CD4-positive, alpha-beta T cell (primary cell): ENCODE measurements at regions not wholly inside any gene's neighbourhood (a gene's known extent, or its start where the extent isn't known, plus 50 kb on each side); places are given as distances from the start of the nearest gene placed in this dataset.
"Not testable (repeated sequence)": the region's sequence is repeated elsewhere in the genome, so short reads cannot be mapped to it uniquely, and the experiment has no call there.

Source experiments
- ATAC-seq: fragments of 200-7000 bp; cut with Tn5 transposase; one replicate; pipeline ENCODE4 v1.10.0; 2022; ENCODE audit warnings: mild to moderate bottlenecking; ENCODE audit not compliant: poor library complexity
- CTCF ChIA-PET: fragments of 350-600 bp; sonication (Branson Sonifier 250); formaldehyde crosslinking; loops from one replicate; lab custom pipeline; 2021; ENCODE audit warnings: antibody characterized with exemption, inconsistent platforms; lab: Charles Lee
- POLR2A ChIA-PET: fragments of 350-600 bp; sonication (Branson Sonifier 250); formaldehyde crosslinking; loops from one replicate; lab custom pipeline; 2021; ENCODE audit warnings: antibody characterized with exemption, inconsistent platforms; lab: Charles Lee
- DNase-seq, 14 experiments: peaks; one replicate each; pipeline ENCODE4 v3.0.0-alpha.2; 2013 to 2020; ENCODE audit warnings: mixed read lengths in 2 of 14
- H3K27ac ChIP-seq, 2 donors: one replicate each; pipeline versions ENCODE4 v1.5.1 to v1.7.0; 2013; ENCODE audit warnings: low read length in 2 of 2, low read depth in 1 of 2, mild to moderate bottlenecking in 1 of 2
- H3K27me3 ChIP-seq, 2 experiments: 1 replicate in 1 of 2; 2 replicates in 1 of 2; pipeline versions ENCODE4 v1.6.1 to v1.7.0; 2013; ENCODE audit warnings: low read length in 2 of 2, control low read depth in 1 of 2, mild to moderate bottlenecking in 1 of 2, moderate library complexity in 1 of 2; ENCODE audit not compliant: insufficient read depth in 2 of 2, control insufficient read depth in 1 of 2
- H3K36me3 ChIP-seq: one replicate; pipeline ENCODE4 v1.6.1; 2013; ENCODE audit warnings: low read length, control low read depth; ENCODE audit not compliant: insufficient read depth
- H3K4me1 ChIP-seq: one replicate; pipeline ENCODE4 v1.6.1; 2013; ENCODE audit warnings: low read length, control low read depth; ENCODE audit not compliant: insufficient read depth
- H3K4me3 ChIP-seq: one replicate; pipeline ENCODE4 v1.5.1; 2013; ENCODE audit warnings: mild to moderate bottlenecking, low read length, moderate library complexity
- H3K9me3 ChIP-seq, 2 experiments: 1 replicate in 1 of 2; 2 replicates in 1 of 2; pipeline versions ENCODE4 v1.6.1 to v1.7.0; 2013; ENCODE audit warnings: low read length in 2 of 2, mild to moderate bottlenecking in 2 of 2, control low read depth in 1 of 2, moderate library complexity in 1 of 2; ENCODE audit not compliant: control insufficient read depth in 1 of 2, insufficient read depth in 1 of 2
- H3K27ac Mint-ChIP-seq: one replicate; pipeline ENCODE4 v1.8.0; 2020; ENCODE audit warnings: mixed read lengths
- H3K27me3 Mint-ChIP-seq: one replicate; pipeline ENCODE4 v1.8.0; 2021; ENCODE audit warnings: mixed read lengths
- H3K36me3 Mint-ChIP-seq: one replicate; pipeline ENCODE4 v1.8.0; 2021; ENCODE audit warnings: low read depth, mixed read lengths
- H3K4me1 Mint-ChIP-seq: one replicate; pipeline ENCODE4 v1.8.0; 2021; ENCODE audit warnings: low read depth, mixed read lengths
- H3K4me3 Mint-ChIP-seq: one replicate; pipeline ENCODE4 v1.8.0; 2020; ENCODE audit warnings: mild to moderate bottlenecking, mixed read lengths
- H3K9me3 Mint-ChIP-seq: one replicate; pipeline ENCODE4 v1.8.0; 2020; ENCODE audit warnings: mixed read lengths
- intact Hi-C, 2 experiments: fragments of 100-400 bp; cut with DNase I in 1 of 2; cut with micrococcal nuclease in 1 of 2; formaldehyde crosslinking; loops; one replicate each; pipeline versions ENCODE4 v1.15.1 to v1.9.0; 2023 to 2025; cut with DNase I, micrococcal nuclease
- TF ChIP-seq, protein P1 (sequence below): fragments of 200-600 bp; IDR thresholded peaks from one replicate; pipeline ENCODE4 v1.8.0; 2022; ENCODE audit warnings: antibody characterized with exemption, mild to moderate bottlenecking

DNA sequence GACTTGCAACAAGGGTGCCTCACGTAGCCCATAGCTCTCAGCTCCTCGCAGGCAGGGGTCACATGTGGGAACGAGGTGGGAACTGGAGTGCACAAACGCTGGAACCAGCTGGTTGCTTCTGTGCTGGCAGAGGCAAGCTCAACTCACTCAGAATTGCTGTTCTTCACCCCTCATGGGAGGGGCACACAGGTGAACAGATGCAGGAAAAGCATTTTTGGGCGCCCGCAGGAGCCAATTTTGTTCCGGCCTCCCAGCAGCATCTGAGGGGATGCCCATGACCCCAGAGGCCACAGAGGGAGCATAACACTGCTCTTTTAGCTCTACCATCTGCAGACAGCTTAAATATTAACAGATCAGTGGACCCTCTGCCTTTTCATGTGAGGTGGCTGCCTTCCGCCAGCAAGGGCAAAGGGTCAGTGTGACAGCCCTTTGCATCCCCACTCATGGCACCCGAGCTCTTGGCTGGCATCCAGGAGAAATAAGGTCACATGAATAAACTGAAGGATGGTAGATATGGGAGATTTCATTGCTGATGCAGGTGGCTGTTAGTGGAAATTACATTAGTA lies 196.2 kb downstream of the SLCO4C1 start:
- intact Hi-C loops = no loop called here
- H3K9me3 Mint-ChIP-seq = peaks cover 9% of the 10 kb centered on the region
- H3K27ac Mint-ChIP-seq = no peak overlapping the region

GRCh38 chr5:102099083-102099482 lies 197.0 kb downstream of the SLCO4C1 start:
- CTCF ChIA-PET, H3K4me1 Mint-ChIP-seq, H3K27ac ChIP-seq, H3K27me3 Mint-ChIP-seq, H3K27me3 ChIP-seq, DNase-seq, H3K4me3 Mint-ChIP-seq, H3K36me3 ChIP-seq, intact Hi-C loops, H3K27ac Mint-ChIP-seq, ATAC-seq, POLR2A ChIA-PET, H3K9me3 Mint-ChIP-seq, H3K9me3 ChIP-seq, H3K4me1 ChIP-seq, H3K36me3 Mint-ChIP-seq, H3K4me3 ChIP-seq: not testable (repeated sequence)

More for the DNA sequence above, 196.2 kb downstream of the SLCO4C1 start:
- no peaks in the 10 kb centered on the region for H3K36me3 ChIP-seq
- ChIA-PET POLR2A (no interaction called here), CTCF (no interaction called here)
- no peaks in the 10 kb centered on the region for H3K4me1 ChIP-seq
- DNase-seq (no peak), ATAC-seq (no peak)
- no peak overlapping the region for H3K4me3 ChIP-seq
- TF ChIP-seq, protein P1, sequence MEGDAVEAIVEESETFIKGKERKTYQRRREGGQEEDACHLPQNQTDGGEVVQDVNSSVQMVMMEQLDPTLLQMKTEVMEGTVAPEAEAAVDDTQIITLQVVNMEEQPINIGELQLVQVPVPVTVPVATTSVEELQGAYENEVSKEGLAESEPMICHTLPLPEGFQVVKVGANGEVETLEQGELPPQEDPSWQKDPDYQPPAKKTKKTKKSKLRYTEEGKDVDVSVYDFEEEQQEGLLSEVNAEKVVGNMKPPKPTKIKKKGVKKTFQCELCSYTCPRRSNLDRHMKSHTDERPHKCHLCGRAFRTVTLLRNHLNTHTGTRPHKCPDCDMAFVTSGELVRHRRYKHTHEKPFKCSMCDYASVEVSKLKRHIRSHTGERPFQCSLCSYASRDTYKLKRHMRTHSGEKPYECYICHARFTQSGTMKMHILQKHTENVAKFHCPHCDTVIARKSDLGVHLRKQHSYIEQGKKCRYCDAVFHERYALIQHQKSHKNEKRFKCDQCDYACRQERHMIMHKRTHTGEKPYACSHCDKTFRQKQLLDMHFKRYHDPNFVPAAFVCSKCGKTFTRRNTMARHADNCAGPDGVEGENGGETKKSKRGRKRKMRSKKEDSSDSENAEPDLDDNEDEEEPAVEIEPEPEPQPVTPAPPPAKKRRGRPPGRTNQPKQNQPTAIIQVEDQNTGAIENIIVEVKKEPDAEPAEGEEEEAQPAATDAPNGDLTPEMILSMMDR = no peak
- Mint-ChIP-seq H3K36me3 (no peaks in the 10 kb centered on the region), H3K27me3 (no peaks in the 10 kb centered on the region), H3K4me1 (no peaks in the 10 kb centered on the region), H3K4me3 (no peak overlapping the region)
- peaks cover 0 to 6% of the 10 kb centered on the region in 2 experiments for H3K9me3 ChIP-seq
- H3K27me3 ChIP-seq = no peaks in the 10 kb centered on the region
- H3K27ac ChIP-seq = no peak overlapping the region

DNA sequence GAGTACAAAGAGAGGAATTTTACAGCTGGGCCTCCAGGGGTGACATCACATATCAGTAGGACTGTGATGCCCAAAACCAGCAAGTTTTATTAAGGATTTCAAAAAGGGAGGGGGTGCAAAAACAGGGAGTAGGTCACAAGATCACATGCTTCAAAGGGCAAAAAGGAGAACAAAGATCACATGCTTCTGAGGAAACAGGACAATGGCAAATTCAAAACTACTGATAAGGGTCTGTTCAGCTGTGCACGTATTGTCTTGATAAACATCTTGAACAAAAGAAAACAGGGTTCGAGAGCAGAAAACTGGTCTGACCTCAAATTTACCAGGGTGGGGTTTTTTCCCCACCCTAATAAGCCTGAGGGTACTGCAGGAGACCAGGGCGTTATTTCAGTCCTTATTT lies 197.5 kb downstream of the SLCO4C1 start:
- H3K27me3 ChIP-seq, CTCF ChIA-PET, H3K27ac Mint-ChIP-seq, intact Hi-C loops, ATAC-seq, DNase-seq, H3K9me3 Mint-ChIP-seq, H3K27me3 Mint-ChIP-seq, H3K9me3 ChIP-seq, H3K4me1 Mint-ChIP-seq, H3K36me3 Mint-ChIP-seq, POLR2A ChIA-PET, H3K27ac ChIP-seq, H3K4me1 ChIP-seq, H3K4me3 Mint-ChIP-seq, H3K4me3 ChIP-seq, H3K36me3 ChIP-seq: not testable (repeated sequence)

- TF ChIP-seq, protein P1 = no peak
- Mint-ChIP-seq H3K27me3 (no peaks in the 10 kb centered on the region), H3K4me3 (no peak overlapping the region), H3K27ac (no peak overlapping the region), H3K9me3 (no peaks in the 10 kb centered on the region), H3K36me3 (no peaks in the 10 kb centered on the region), H3K4me1 (no peaks in the 10 kb centered on the region)
- ATAC-seq (no peak), DNase-seq (no peak)
- CTCF ChIA-PET = no interaction called here
- Histone ChIP-seq H3K27me3 (no peaks in the 10 kb centered on the region), H3K9me3 (peaks cover 0 to 4% of the 10 kb centered on the region in 2 experiments), H3K4me3 (no peak overlapping the region), H3K36me3 (no peaks in the 10 kb centered on the region), H3K4me1 (no peaks in the 10 kb centered on the region), H3K27ac (no peak overlapping the region)
- POLR2A ChIA-PET = no interaction called here
- intact Hi-C loops = no loop called here
Observed at GRCh38 chr5:102090770-102091169, 205.3 kb downstream of the SLCO4C1 start.
